Astrocyte (in vitro differentiated cells and primary cell): ENCODE measurements at regions not wholly inside any gene's neighbourhood (a gene's known extent, or its start where the extent isn't known, plus 50 kb on each side); places are given as distances from the start of the nearest gene placed in this dataset.

Experiments
- CTCF ChIP-seq: IDR thresholded peaks from 2 replicates; pipeline ENCODE4 v1.5.1; 2011; ENCODE audit warnings: low read depth, mild to moderate bottlenecking, inconsistent platforms, low read length, moderate library complexity; ENCODE audit not compliant: insufficient read depth
- EZH2 ChIP-seq: IDR thresholded peaks from 2 replicates; pipeline ENCODE4 v1.6.1; 2012; ENCODE audit warnings: mild to moderate bottlenecking, low read length, inconsistent platforms; ENCODE audit not compliant: insufficient read depth

GRCh38 chr12:115767916-115768315 lies 509.6 kb downstream of the MED13L start:
- no peak for TF ChIP-seq CTCF
- TF ChIP-seq EZH2: no peak
